ENCODE measurements at regions not wholly inside any gene's neighbourhood (a gene's known extent, or its start where the extent isn't known, plus 50 kb on each side); places are given as distances from the start of the nearest gene placed in this dataset.

- TF ChIP-seq GATA3 (IDR thresholded peaks at IDR 0.05; ENCODE audit: low read depth, low read length), result no peak
- TF ChIP-seq GATA2 (IDR thresholded peaks at IDR 0.05; ENCODE audit: low read depth, low read length), result peak; percentile 45; the same call in 1 of the 2 replicates
Measured at GRCh38 chr13:100797921-100798320, 123.3 kb upstream of the TMTC4 start.
